HCT116 (cell line): ENCODE measurements at regions not wholly inside any gene's neighbourhood (a gene's known extent, or its start where the extent isn't known, plus 50 kb on each side); places are given as distances from the start of the nearest gene placed in this dataset.

Experiments used
- CTCF ChIP-seq, 3 experiments: fragments of 200-600 bp in 1 of 3; sonication (generic) in 1 of 3; IDR thresholded peaks in 2 of 3; conservative IDR thresholded peaks in 1 of 3; 2 replicates each; pipeline ENCODE4 v1.5.1; 2012 to 2017; ENCODE audit warnings: low read depth in 2 of 3, low read length in 2 of 3, antibody characterized with exemption in 1 of 3, borderline replicate concordance in 1 of 3, control low read depth in 1 of 3, mild to moderate bottlenecking in 1 of 3, mixed read lengths in 1 of 3, mixed run types in 1 of 3, moderate library complexity in 1 of 3; ENCODE audit not compliant: insufficient read depth in 1 of 3
- EGR1 ChIP-seq: IDR thresholded peaks from 2 replicates; pipeline ENCODE4 v1.6.1; 2012; ENCODE audit warnings: low read depth
- MAX ChIP-seq: IDR thresholded peaks from 2 replicates; pipeline ENCODE4 v1.6.1; 2012
- POLR2A ChIP-seq: IDR thresholded peaks from 2 replicates; pipeline ENCODE4 v1.7.0; 2011; ENCODE audit warnings: borderline replicate concordance; ENCODE audit not compliant: insufficient read depth, insufficient read length; ENCODE audit errors: extremely low read depth
- YY1 ChIP-seq: IDR thresholded peaks from 2 replicates; pipeline ENCODE4 v1.6.1; 2011; ENCODE audit warnings: low read length, low read depth, moderate library complexity, mild to moderate bottlenecking; ENCODE audit not compliant: insufficient replicate concordance; ENCODE audit errors: extremely low read depth

- no peak for TF ChIP-seq MAX
- no peak for TF ChIP-seq EGR1
- TF ChIP-seq YY1 = no peak
- no peak for TF ChIP-seq POLR2A
- no peak for TF ChIP-seq CTCF (IDR thresholded peaks at IDR 0.05 in 2 of 3, conservative IDR thresholded peaks at IDR 0.05 in 1 of 3; ENCODE audit: borderline replicate concordance in 1 of 3, insufficient read depth in 1 of 3, low read depth in 2 of 3, low read length in 2 of 3)
These were observed 199.1 kb upstream of the CHAC2 start for GRCh38 chr2:53568469-53568868.
